SK-N-SH (cell line): ENCODE measurements at regions not wholly inside any gene's neighbourhood (a gene's known extent, or its start where the extent isn't known, plus 50 kb on each side); places are given as distances from the start of the nearest gene placed in this dataset.

ENCODE experiments used
- POLR2AphosphoS5 ChIP-seq: IDR thresholded peaks from 2 replicates; pipeline ENCODE4 v1.6.1; 2012; ENCODE audit warnings: low read depth, low read length
- TF ChIP-seq, protein P1 (sequence below): fragments of 150-350 bp; IDR thresholded peaks from 2 replicates; pipeline ENCODE4 v1.6.1; 2017; ENCODE audit warnings: antibody characterized with exemption, low read length, low read depth, borderline replicate concordance

DNA sequence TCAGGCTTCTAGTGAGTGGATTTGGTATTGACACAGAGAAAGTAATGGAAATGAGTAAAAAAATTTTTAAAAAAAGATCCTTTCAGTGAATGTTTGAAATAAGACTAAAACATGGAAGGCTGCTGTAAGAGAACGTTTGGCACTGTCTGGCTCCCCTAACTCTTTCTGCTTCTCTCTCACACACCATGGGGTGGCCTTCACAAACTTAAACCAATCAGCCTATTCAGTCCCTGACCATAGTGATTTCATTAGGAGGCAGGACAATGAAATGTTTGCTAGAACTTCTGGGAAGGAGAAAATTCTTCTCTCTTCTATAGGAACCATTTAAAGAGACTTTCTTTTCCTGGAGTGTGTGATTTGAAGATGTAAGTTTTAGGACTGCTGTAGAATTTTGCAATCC, 84.2 kb upstream of the GRIN2B start:
- no peak for TF ChIP-seq POLR2AphosphoS5
- TF ChIP-seq, protein P1, sequence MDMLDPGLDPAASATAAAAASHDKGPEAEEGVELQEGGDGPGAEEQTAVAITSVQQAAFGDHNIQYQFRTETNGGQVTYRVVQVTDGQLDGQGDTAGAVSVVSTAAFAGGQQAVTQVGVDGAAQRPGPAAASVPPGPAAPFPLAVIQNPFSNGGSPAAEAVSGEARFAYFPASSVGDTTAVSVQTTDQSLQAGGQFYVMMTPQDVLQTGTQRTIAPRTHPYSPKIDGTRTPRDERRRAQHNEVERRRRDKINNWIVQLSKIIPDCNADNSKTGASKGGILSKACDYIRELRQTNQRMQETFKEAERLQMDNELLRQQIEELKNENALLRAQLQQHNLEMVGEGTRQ = no peak
